Endodermal cell (in vitro differentiated cells): ENCODE measurements at regions not wholly inside any gene's neighbourhood (a gene's known extent, or its start where the extent isn't known, plus 50 kb on each side); places are given as distances from the start of the nearest gene placed in this dataset.

ENCODE experiments used
- DNase-seq: peaks from one replicate; pipeline ENCODE4 v3.0.0-alpha.2; 2017
- H3K27ac ChIP-seq: 2 replicates; pipeline ENCODE4 v1.5.1; 2013; ENCODE audit warnings: mild to moderate bottlenecking, low read depth, low read length, moderate library complexity
- H3K27me3 ChIP-seq: 2 replicates; pipeline ENCODE4 v1.6.1; 2013; ENCODE audit warnings: mild to moderate bottlenecking, low read length, moderate library complexity; ENCODE audit not compliant: insufficient read depth, control insufficient read depth, poor library complexity, severe bottlenecking
- H3K36me3 ChIP-seq: 2 replicates; pipeline ENCODE4 v1.7.0; 2013; ENCODE audit warnings: mild to moderate bottlenecking, low read length, moderate library complexity; ENCODE audit not compliant: control insufficient read depth, insufficient read depth
- H3K4me1 ChIP-seq: one replicate; pipeline ENCODE4 v1.7.0; 2013; ENCODE audit warnings: low read length; ENCODE audit not compliant: control insufficient read depth, insufficient read depth
- H3K4me3 ChIP-seq: 2 replicates; pipeline ENCODE4 v1.5.1; 2013; ENCODE audit warnings: mild to moderate bottlenecking, low read length, moderate library complexity
- H3K9ac ChIP-seq: 2 replicates; pipeline ENCODE4 v1.6.1; 2013; ENCODE audit warnings: mild to moderate bottlenecking, low read length, moderate library complexity; ENCODE audit not compliant: poor library complexity, severe bottlenecking; ENCODE audit errors: extremely low read depth
- H3K9me3 ChIP-seq: 2 replicates; pipeline ENCODE4 v1.6.1; 2013; ENCODE audit warnings: mild to moderate bottlenecking, low read length, moderate library complexity; ENCODE audit not compliant: control insufficient read depth
- H3K27ac Mint-ChIP-seq: 2 replicates; pipeline ENCODE4 v1.8.0; 2020; ENCODE audit warnings: mixed read lengths
- H3K27me3 Mint-ChIP-seq: 2 replicates; pipeline ENCODE4 v1.8.0; 2021; ENCODE audit warnings: mild to moderate bottlenecking, mixed read lengths; ENCODE audit not compliant: insufficient read depth
- H3K36me3 Mint-ChIP-seq: 2 replicates; pipeline ENCODE4 v1.8.0; 2020; ENCODE audit warnings: low read depth, mixed read lengths
- H3K4me1 Mint-ChIP-seq: 2 replicates; pipeline ENCODE4 v1.8.0; 2020; ENCODE audit warnings: mixed read lengths
- H3K4me3 Mint-ChIP-seq: 2 replicates; pipeline ENCODE4 v1.8.0; 2020; ENCODE audit warnings: mild to moderate bottlenecking, moderate library complexity, mixed read lengths
- H3K9me3 Mint-ChIP-seq: 2 replicates; pipeline ENCODE4 v1.8.0; 2020; ENCODE audit warnings: mild to moderate bottlenecking, mixed read lengths
- CTCF ChIP-seq: fragments of 200-600 bp; sonication (generic); conservative IDR thresholded peaks from 2 replicates; pipeline ENCODE4 v1.5.0; 2021; ENCODE audit warnings: antibody characterized with exemption, mild to moderate bottlenecking
- WGBS, 2 experiments: methylation state at CpG; one replicate each; pipeline versions ENCODE4 v1.1.5 to v1.1.7; 2013; ENCODE audit warnings: missing lambda C conversion rate in 2 of 2, mixed read lengths in 1 of 2; ENCODE audit not compliant: insufficient coverage in 1 of 2, insufficient read length in 1 of 2; 5-methylcytosine and 5-hydroxymethylcytosine counted together

GRCh38 chr6:127051571-127052260 lies 66.8 kb upstream of the RSPO3 start:
- H3K27ac ChIP-seq: no peak overlapping the region
- H3K9me3 ChIP-seq: no peaks in the 10 kb centered on the region
- Mint-ChIP-seq H3K27me3 (peaks cover 1% of the 10 kb centered on the region), H3K36me3 (no peaks in the 10 kb centered on the region), H3K4me3 (no peak overlapping the region), H3K27ac (no peak overlapping the region), H3K9me3 (peaks cover 18% of the 10 kb centered on the region), H3K4me1 (no peaks in the 10 kb centered on the region)
- H3K9ac ChIP-seq: no peak overlapping the region
- no peak for DNase-seq
- TF ChIP-seq CTCF: no peak
- no peaks in the 10 kb centered on the region for H3K36me3 ChIP-seq
- no peak overlapping the region for H3K4me3 ChIP-seq
- no peaks in the 10 kb centered on the region for H3K27me3 ChIP-seq
- no peaks in the 10 kb centered on the region for H3K4me1 ChIP-seq

GRCh38 chr6:127053032-127053874 lies 65.2 kb upstream of the RSPO3 start:
- no peak overlapping the region for H3K27ac ChIP-seq
- peaks cover 5% of the 10 kb centered on the region for H3K9me3 ChIP-seq
- WGBS, 2 experiments: 88% methylated on average over 2 of the region's 2 CpGs; no CpG with 5 or more reads in 1 of the 2 experiments
- H3K4me3 Mint-ChIP-seq: no peak overlapping the region
- H3K4me1 ChIP-seq: no peaks in the 10 kb centered on the region
- no peaks in the 10 kb centered on the region for H3K4me1 Mint-ChIP-seq
- no peak overlapping the region for H3K9ac ChIP-seq
- TF ChIP-seq CTCF: no peak
- no peaks in the 10 kb centered on the region for H3K36me3 ChIP-seq
- peaks cover 6% of the 10 kb centered on the region for H3K9me3 Mint-ChIP-seq
- no peak for DNase-seq
- no peak overlapping the region for H3K27ac Mint-ChIP-seq
- H3K27me3 ChIP-seq: no peaks in the 10 kb centered on the region
- H3K4me3 ChIP-seq: no peak overlapping the region
- no peaks in the 10 kb centered on the region for H3K27me3 Mint-ChIP-seq
- no peaks in the 10 kb centered on the region for H3K36me3 Mint-ChIP-seq

GRCh38 chr6:127053875-127054235 lies 64.6 kb upstream of the RSPO3 start:
- Mint-ChIP-seq H3K27me3 (no peaks in the 10 kb centered on the region), H3K36me3 (no peaks in the 10 kb centered on the region)
- no peak overlapping the region for H3K27ac ChIP-seq

More at GRCh38 chr6:127053875-127054235, 64.6 kb upstream of the RSPO3 start:
- no peak for DNase-seq
- no peaks in the 10 kb centered on the region for H3K36me3 ChIP-seq
- Mint-ChIP-seq H3K4me1 (no peaks in the 10 kb centered on the region), H3K9me3 (peaks cover 4% of the 10 kb centered on the region), H3K4me3 (no peak overlapping the region), H3K27ac (no peak overlapping the region)
- peaks cover 5% of the 10 kb centered on the region for H3K9me3 ChIP-seq
- no peaks in the 10 kb centered on the region for H3K4me1 ChIP-seq
- WGBS, 2 experiments: 89% methylated on average over 1 of the region's 1 CpG; no CpG with 5 or more reads in 1 of the 2 experiments
- no peak overlapping the region for H3K4me3 ChIP-seq
- no peak for TF ChIP-seq CTCF
- no peaks in the 10 kb centered on the region for H3K27me3 ChIP-seq
- H3K9ac ChIP-seq: no peak overlapping the region
